OCI-LY3 (cell line): ENCODE measurements at regions not wholly inside any gene's neighbourhood (a gene's known extent, or its start where the extent isn't known, plus 50 kb on each side); places are given as distances from the start of the nearest gene placed in this dataset.
"Not testable (repeated sequence)": the region's sequence is repeated elsewhere in the genome, so short reads cannot be mapped to it uniquely, and the experiment has no call there.

Source experiments
- H2AFZ ChIP-seq: fragments of 200-600, 300-600 bp; shearing (Covaris generic); 2 replicates; pipeline ENCODE4 v1.6.0; 2014; ENCODE audit warnings: antibody characterized with exemption, low read depth, low read length
- H3K27ac ChIP-seq: fragments of 200-600, 300-600 bp; sonication (generic); 2 replicates; pipeline ENCODE4 v1.5.1; 2014; ENCODE audit warnings: mild to moderate bottlenecking, low read length, moderate library complexity, mixed read lengths
- H3K27me3 ChIP-seq: fragments of 200-600, 300-600 bp; sonication (generic); 2 replicates; pipeline ENCODE4 v1.6.1; 2014; ENCODE audit warnings: low read depth, low read length, mixed read lengths
- H3K36me3 ChIP-seq: fragments of 200-600, 300-600 bp; sonication (generic); replicated peaks from 2 replicates; pipeline ENCODE3; 2014; ENCODE audit warnings: low read depth, low read length, mixed read lengths
- H3K4me1 ChIP-seq: fragments of 300-600, 200-600 bp; sonication (generic); 2 replicates; pipeline ENCODE4 v1.6.1; 2014; ENCODE audit warnings: low read length, mixed read lengths
- H3K4me2 ChIP-seq: fragments of 200-600, 300-600 bp; sonication (generic); 2 replicates; pipeline ENCODE4 v1.6.1; 2014; ENCODE audit warnings: low read length, mixed read lengths
- H3K4me3 ChIP-seq: fragments of 300-600, 200-600 bp; sonication (generic); 2 replicates; pipeline ENCODE4 v1.5.1; 2014; ENCODE audit warnings: antibody characterized with exemption, mild to moderate bottlenecking, low read length, moderate library complexity
- H3K79me2 ChIP-seq: fragments of 300-600, 200-600 bp; shearing (Covaris generic); 2 replicates; pipeline ENCODE4 v1.6.1; 2014; ENCODE audit warnings: mild to moderate bottlenecking, low read length, mixed read lengths
- H3K9ac ChIP-seq: fragments of 300-600, 200-600 bp; shearing (Covaris generic); 2 replicates; pipeline ENCODE4 v1.6.0; 2014; ENCODE audit warnings: mild to moderate bottlenecking, low read length, moderate library complexity
- H3K9me3 ChIP-seq: fragments of 200-600, 300-600 bp; shearing (Covaris generic); 2 replicates; pipeline ENCODE4 v1.6.1; 2014; ENCODE audit warnings: low read length, mixed read lengths; ENCODE audit not compliant: insufficient read depth
- H4K20me1 ChIP-seq: fragments of 200-600, 300-600 bp; sonication (generic); 2 replicates; pipeline ENCODE4 v1.6.1; 2016; ENCODE audit warnings: low read length, mixed read lengths; ENCODE audit not compliant: insufficient read depth
- CTCF ChIP-seq: fragments of 200-600, 300-600 bp; sonication (generic); IDR thresholded peaks from 2 replicates; pipeline ENCODE4 v1.5.1; 2014; ENCODE audit warnings: antibody characterized with exemption, low read length, low read depth
- EZH2phosphoT487 ChIP-seq: fragments of 200-600 bp; shearing (Covaris generic); IDR thresholded peaks from 2 replicates; pipeline ENCODE4 v1.6.1; 2018; ENCODE audit warnings: antibody characterized with exemption, mixed run types, low read depth

- no peak overlapping the region for H3K27ac ChIP-seq
- no peak overlapping the region for H3K4me2 ChIP-seq
- no peaks in the 10 kb centered on the region for H3K4me1 ChIP-seq
- no peaks in the 10 kb centered on the region for H4K20me1 ChIP-seq
- H3K4me3 ChIP-seq = no peak overlapping the region
- no peak overlapping the region for H3K9ac ChIP-seq
- H3K27me3 ChIP-seq = peaks cover 10% of the 10 kb centered on the region; the same call in 1 of the 2 replicates
- no peaks in the 10 kb centered on the region for H3K9me3 ChIP-seq
- TF ChIP-seq EZH2phosphoT487 (no peak), CTCF (no peak)
- H3K79me2 ChIP-seq = no peaks in the 10 kb centered on the region
- no peaks in the 10 kb centered on the region for H3K36me3 ChIP-seq
- no peak overlapping the region for H2AFZ ChIP-seq
Observed at GRCh38 chr3:159674583-159674982, 314.1 kb upstream of the IL12A start.

DNA sequence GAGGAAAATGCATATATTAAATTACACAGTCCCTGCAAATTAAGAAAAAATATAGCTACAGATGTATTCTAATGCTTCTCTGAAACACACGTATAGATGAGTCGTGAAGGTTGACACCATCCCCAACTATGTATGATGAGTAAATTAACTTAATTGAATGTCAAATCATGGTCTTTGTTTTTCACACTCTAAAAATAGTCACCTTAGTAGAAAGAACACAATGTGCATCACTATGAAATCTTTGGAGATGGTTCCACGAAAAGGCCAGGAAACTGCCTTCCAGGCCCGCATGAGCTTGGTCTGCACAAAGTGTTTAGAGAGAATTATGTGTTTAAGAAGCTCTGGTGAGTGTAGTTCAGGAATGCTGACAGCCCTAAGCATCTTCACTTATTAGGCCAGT is 313.4 kb upstream of the IL12A start:
- H4K20me1 ChIP-seq = no peaks in the 10 kb centered on the region
- H3K4me1 ChIP-seq = no peaks in the 10 kb centered on the region
- no peaks in the 10 kb centered on the region for H3K9me3 ChIP-seq
- H3K79me2 ChIP-seq = no peaks in the 10 kb centered on the region
- no peak overlapping the region for H3K27ac ChIP-seq
- TF ChIP-seq CTCF = no peak
- no peak for TF ChIP-seq EZH2phosphoT487
- no peak overlapping the region for H3K4me3 ChIP-seq
- H3K4me2 ChIP-seq = no peak overlapping the region
- H3K27me3 ChIP-seq = peaks cover 10% of the 10 kb centered on the region; the same call in 1 of the 2 replicates
- no peak overlapping the region for H2AFZ ChIP-seq
- H3K36me3 ChIP-seq = no peaks in the 10 kb centered on the region
- no peak overlapping the region for H3K9ac ChIP-seq

DNA sequence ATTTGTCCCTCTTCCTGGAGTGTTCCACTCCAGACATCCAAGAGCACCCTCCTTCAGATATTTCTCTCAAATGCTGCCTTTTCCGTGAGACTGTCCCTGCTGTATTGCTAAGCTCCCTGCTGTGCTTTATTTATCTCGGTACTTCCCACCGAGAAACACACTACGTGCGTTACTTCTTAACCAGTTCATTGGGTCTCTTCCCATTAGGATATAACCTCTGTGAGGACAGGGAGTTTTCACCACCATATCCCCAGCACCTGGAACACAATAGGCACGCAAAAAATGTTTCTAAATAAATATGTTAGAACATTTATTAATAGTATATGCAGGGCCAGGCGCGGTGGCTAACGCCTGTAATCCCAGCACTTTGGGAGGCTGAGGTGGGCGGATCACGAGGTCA is 308.7 kb upstream of the IL12A start:
- H2AFZ ChIP-seq = no peak overlapping the region

DNA sequence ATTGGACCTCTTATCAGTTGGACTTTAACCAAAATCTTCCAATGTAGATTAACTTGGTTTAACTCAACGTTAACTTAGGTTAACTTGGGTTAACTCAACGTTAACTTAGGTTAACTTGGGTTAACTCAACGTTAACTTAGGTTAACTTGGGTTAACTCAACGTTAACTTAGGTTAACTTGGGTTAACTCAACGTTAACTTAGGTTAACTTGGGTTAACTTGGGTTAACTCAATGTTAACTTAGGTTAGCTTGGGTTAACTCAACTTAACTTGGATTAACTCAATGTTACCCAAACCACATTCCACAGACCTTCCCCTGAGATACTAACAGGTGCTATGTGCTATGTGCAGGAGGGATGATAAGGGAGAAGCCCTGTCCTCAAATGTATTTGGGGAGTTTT is 306.9 kb upstream of the IL12A start:
- not testable (repeated sequence) for H3K27ac ChIP-seq, H3K9me3 ChIP-seq, H3K27me3 ChIP-seq, H3K9ac ChIP-seq, H3K79me2 ChIP-seq, H3K36me3 ChIP-seq, H3K4me3 ChIP-seq, H3K4me2 ChIP-seq, H4K20me1 ChIP-seq, H3K4me1 ChIP-seq, H2AFZ ChIP-seq

More for the DNA sequence above, 308.7 kb upstream of the IL12A start:
- no peak overlapping the region for H3K27ac ChIP-seq
- H3K9me3 ChIP-seq = no peaks in the 10 kb centered on the region
- H3K27me3 ChIP-seq = no peaks in the 10 kb centered on the region
- H3K4me1 ChIP-seq = no peaks in the 10 kb centered on the region
- no peaks in the 10 kb centered on the region for H4K20me1 ChIP-seq
- H3K4me3 ChIP-seq = no peak overlapping the region
- H3K9ac ChIP-seq = no peak overlapping the region
- H3K4me2 ChIP-seq = no peak overlapping the region
- H3K36me3 ChIP-seq = no peaks in the 10 kb centered on the region
- TF ChIP-seq CTCF (no peak), EZH2phosphoT487 (no peak)
- H3K79me2 ChIP-seq = no peaks in the 10 kb centered on the region

DNA sequence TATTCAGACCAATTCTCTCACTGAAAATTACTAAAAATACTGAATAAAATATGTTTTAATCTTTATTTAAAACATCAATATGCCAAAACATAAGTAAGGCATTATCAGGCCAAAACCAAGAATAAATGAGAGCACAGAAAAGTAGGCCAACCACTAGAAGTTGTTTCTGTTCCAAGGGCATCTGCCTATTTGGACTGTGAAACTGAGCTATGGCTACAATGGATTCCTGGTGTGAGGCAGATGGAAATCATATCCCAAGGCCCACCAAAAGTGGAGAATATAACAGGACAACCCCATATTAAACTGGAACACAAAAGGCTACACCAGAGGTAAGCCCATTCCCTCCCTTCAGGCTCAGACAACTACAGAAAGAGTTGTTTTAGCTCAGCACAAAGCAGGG is 302.8 kb upstream of the IL12A start:
- Histone ChIP-seq H3K27ac (no peak overlapping the region), H4K20me1 (no peaks in the 10 kb centered on the region), H3K9ac (no peak overlapping the region), H3K4me1 (no peaks in the 10 kb centered on the region), H3K27me3 (0 out of 2 replicates have a peak, but pooled peaks cover 3% of the 10 kb centered on the region), H3K36me3 (no peaks in the 10 kb centered on the region), H3K4me3 (no peak overlapping the region), H2AFZ (no peak overlapping the region), H3K79me2 (no peaks in the 10 kb centered on the region), H3K4me2 (no peak overlapping the region), H3K9me3 (no peaks in the 10 kb centered on the region)
- TF ChIP-seq EZH2phosphoT487 = no peak
- no peak for TF ChIP-seq CTCF
